HCT116 (cell line): ENCODE measurements at regions not wholly inside any gene's neighbourhood (a gene's known extent, or its start where the extent isn't known, plus 50 kb on each side); places are given as distances from the start of the nearest gene placed in this dataset.

Experiments
- ATAC-seq: fragments of 200-7000 bp; cut with Tn5 transposase; 2 replicates; pipeline ENCODE4 v1.9.1; 2020; ENCODE audit warnings: mild to moderate bottlenecking, moderate library complexity
- BruUV-seq: library from RNA; stranded (reverse); fragments of 400-500 nt; replicated peaks from 2 replicates; lab custom pipeline; 2021; lab: Mats Ljungman, UMichigan
- CTCF ChIA-PET: fragments of 300-600 bp; sonication (Branson Sonifier 250); formaldehyde crosslinking; loops from one replicate; lab custom pipeline; 2021; ENCODE audit warnings: antibody characterized with exemption; lab: Charles Lee
- POLR2A ChIA-PET: fragments of 300-600, 350-600 bp; sonication (Branson Sonifier 250); formaldehyde crosslinking; loops from one replicate; lab custom pipeline; 2021; ENCODE audit warnings: antibody characterized with exemption; lab: Charles Lee
- RAD21 ChIA-PET, 2 experiments: fragments of 300-600 bp; sonication (Branson Sonifier 250); formaldehyde crosslinking; loops; one replicate each; lab custom pipeline; 2023; ENCODE audit warnings: low total read pairs in 2 of 2; ENCODE audit not compliant: uncharacterized antibody in 2 of 2, unreplicated experiment in 2 of 2, low non-redundant PET in 1 of 2; lab: Charles Lee
- DNase-seq: peaks from one replicate; pipeline ENCODE4 v3.0.0-alpha.2; 2010; ENCODE audit warnings: low read depth, low spot score
- H2AFZ ChIP-seq: fragments of 200-600 bp; shearing (Covaris generic), sonication (generic); 2 replicates; pipeline ENCODE4 v1.6.1; 2017; ENCODE audit warnings: low read depth, mixed run types, mixed read lengths, antibody characterized with exemption, low read length; ENCODE audit not compliant: poor library complexity, severe bottlenecking
- H3K27ac ChIP-seq: 2 replicates; pipeline ENCODE4 v1.5.1; 2012; ENCODE audit warnings: low read depth, low read length
- H3K27me3 ChIP-seq: fragments of 200-600 bp; sonication (generic); 2 replicates; pipeline ENCODE4 v1.6.1; 2016; ENCODE audit warnings: mixed run types, low read length, mixed read lengths; ENCODE audit not compliant: insufficient read depth
- H3K36me3 ChIP-seq, 2 experiments: fragments of 200-500 bp in 1 of 2; fragments of 200-600 bp in 1 of 2; sonication (Bioruptor generic) in 1 of 2; sonication (generic) in 1 of 2; 2 replicates each; pipeline versions ENCODE4 v1.5.1 to v1.6.1; 2014 to 2016; ENCODE audit warnings: low read length in 2 of 2, inconsistent platforms in 1 of 2, mixed read lengths in 1 of 2, mixed run types in 1 of 2; ENCODE audit not compliant: insufficient read depth in 2 of 2, control insufficient read depth in 1 of 2
- H3K4me1 ChIP-seq, 2 experiments: fragments of 200-600 bp in 1 of 2; sonication (generic) in 1 of 2; 2 replicates each; pipeline versions ENCODE4 v1.5.1 to v1.6.1; 2012 to 2017; ENCODE audit warnings: low read length in 2 of 2, inconsistent platforms in 1 of 2, mild to moderate bottlenecking in 1 of 2, mixed read lengths in 1 of 2, mixed run types in 1 of 2, moderate library complexity in 1 of 2; ENCODE audit not compliant: insufficient read depth in 2 of 2, control insufficient read depth in 1 of 2
- H3K4me2 ChIP-seq: fragments of 200-600 bp; sonication (generic); 2 replicates; pipeline ENCODE4 v1.6.1; 2017; ENCODE audit warnings: mixed run types, low read length, mixed read lengths
- H3K4me3 ChIP-seq, 2 experiments: fragments of 200-600 bp in 1 of 2; sonication (generic) in 1 of 2; replicated peaks in 1 of 2; 2 replicates each; pipeline ENCODE4 v1.5.1; 2011 to 2016; ENCODE audit warnings: low read length in 2 of 2, control low read depth in 1 of 2, low read depth in 1 of 2, mild to moderate bottlenecking in 1 of 2, mixed read lengths in 1 of 2, mixed run types in 1 of 2
- H3K79me2 ChIP-seq: fragments of 200-600 bp; sonication (generic); 2 replicates; pipeline ENCODE4 v1.6.1; 2017; ENCODE audit warnings: mild to moderate bottlenecking, mixed run types, low read length, moderate library complexity, mixed read lengths; ENCODE audit not compliant: insufficient read depth
- H3K9ac ChIP-seq: fragments of 200-600 bp; sonication (generic); 2 replicates; pipeline ENCODE4 v1.6.1; 2016; ENCODE audit warnings: low read length, mixed read lengths
- H3K9me2 ChIP-seq: fragments of 200-600 bp; sonication (generic), shearing (Covaris generic); 2 replicates; pipeline ENCODE4 v1.6.1; 2017; ENCODE audit warnings: mixed run types, mild to moderate bottlenecking, moderate library complexity; ENCODE audit not compliant: insufficient read depth
- H3K9me3 ChIP-seq, 2 experiments: fragments of 200-500 bp in 1 of 2; fragments of 200-600 bp in 1 of 2; sonication (Bioruptor generic) in 1 of 2; sonication (generic) in 1 of 2; 2 replicates each; pipeline ENCODE4 v1.6.1; 2014 to 2017; ENCODE audit warnings: low read length in 2 of 2, mixed read lengths in 2 of 2, inconsistent platforms in 1 of 2, low read depth in 1 of 2, mild to moderate bottlenecking in 1 of 2, mixed run types in 1 of 2, moderate library complexity in 1 of 2; ENCODE audit not compliant: control insufficient read depth in 1 of 2, insufficient read depth in 1 of 2
- H4K20me1 ChIP-seq: fragments of 200-600 bp; sonication (generic), shearing (Covaris generic); 2 replicates; pipeline ENCODE4 v1.6.1; 2017; ENCODE audit warnings: mixed run types, mild to moderate bottlenecking, moderate library complexity; ENCODE audit not compliant: insufficient read depth
- CTCF ChIP-seq, 3 experiments: fragments of 200-600 bp in 1 of 3; sonication (generic) in 1 of 3; IDR thresholded peaks in 2 of 3; conservative IDR thresholded peaks in 1 of 3; 2 replicates each; pipeline ENCODE4 v1.5.1; 2012 to 2017; ENCODE audit warnings: low read depth in 2 of 3, low read length in 2 of 3, antibody characterized with exemption in 1 of 3, borderline replicate concordance in 1 of 3, control low read depth in 1 of 3, mild to moderate bottlenecking in 1 of 3, mixed read lengths in 1 of 3, mixed run types in 1 of 3, moderate library complexity in 1 of 3; ENCODE audit not compliant: insufficient read depth in 1 of 3
- FOSL1 ChIP-seq: IDR thresholded peaks from 2 replicates; pipeline ENCODE4 v1.6.1; 2012; ENCODE audit warnings: low read depth
- JUND ChIP-seq: IDR thresholded peaks from 2 replicates; pipeline ENCODE4 v1.6.1; 2012
- POLR2A ChIP-seq: IDR thresholded peaks from 2 replicates; pipeline ENCODE4 v1.7.0; 2011; ENCODE audit warnings: borderline replicate concordance; ENCODE audit not compliant: insufficient read depth, insufficient read length; ENCODE audit errors: extremely low read depth
- SP1 ChIP-seq: IDR thresholded peaks from 2 replicates; pipeline ENCODE4 v1.6.1; 2012; ENCODE audit warnings: low read depth
- SRF ChIP-seq: IDR thresholded peaks from 2 replicates; pipeline ENCODE4 v1.6.1; 2012; ENCODE audit warnings: low read depth
- ZBTB33 ChIP-seq: IDR thresholded peaks from 2 replicates; pipeline ENCODE4 v1.6.1; 2011; ENCODE audit warnings: mild to moderate bottlenecking, low read length, moderate library complexity; ENCODE audit not compliant: insufficient replicate concordance; ENCODE audit errors: extremely low read depth
- ZFX ChIP-seq: fragments of 450-650 bp; IDR thresholded peaks from 2 replicates; pipeline ENCODE4 v1.6.1; 2017
- ZNF274 ChIP-seq: fragments of 200-500 bp; sonication (Bioruptor generic); IDR thresholded peaks from 2 replicates; pipeline ENCODE4 v1.6.1; 2014; ENCODE audit warnings: mild to moderate bottlenecking, low read depth, low read length, inconsistent platforms
- intact Hi-C: fragments of 100-400 bp; cut with micrococcal nuclease; formaldehyde crosslinking; loops from 2 replicates; pipeline ENCODE4 v1.10.0; 2022

DNA sequence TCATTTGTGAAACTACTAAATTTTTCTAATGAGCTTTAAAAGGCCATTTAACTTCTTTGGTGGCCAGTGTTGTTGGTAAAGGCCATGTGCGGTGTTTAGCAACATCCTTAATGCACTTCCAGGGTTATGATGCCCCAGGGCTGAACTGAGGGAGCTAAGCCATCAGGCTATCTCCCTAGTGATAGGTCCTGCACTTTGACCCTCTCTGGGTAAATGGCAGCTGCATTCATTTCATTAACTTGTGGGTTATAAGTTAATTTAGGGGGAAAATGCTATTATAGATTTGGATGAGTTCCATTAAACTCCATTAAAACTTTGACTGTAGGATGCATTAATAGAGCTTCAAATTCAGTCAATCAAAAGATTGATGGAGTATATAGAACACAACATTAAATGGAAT, 366.7 kb upstream of the ZNF717 start:
- POLR2A ChIA-PET = no interaction called here

GRCh38 chr3:76161856-76162255, 376.5 kb upstream of the ZNF717 start:
- POLR2A ChIA-PET = no interaction called here
- TF ChIP-seq CTCF (IDR thresholded peaks at IDR 0.05 in 2 of 3, conservative IDR thresholded peaks at IDR 0.05 in 1 of 3; ENCODE audit: borderline replicate concordance in 1 of 3, insufficient read depth in 1 of 3, low read depth in 2 of 3, low read length in 2 of 3) (no peak), FOSL1 (no peak), ZNF274 (no peak), ZBTB33 (no peak), JUND (no peak), ZFX (no peak), SRF (no peak), POLR2A (no peak)

More for the DNA sequence above, 366.7 kb upstream of the ZNF717 start:
- Histone ChIP-seq H3K9me2 (no peaks in the 10 kb centered on the region), H3K9me3 (peaks cover 10 to 13% of the 10 kb centered on the region in 2 experiments; a peak in 2 of 4 replicates), H3K4me2 (no peak overlapping the region), H3K79me2 (no peaks in the 10 kb centered on the region), H3K9ac (no peak overlapping the region), H3K27ac (no peak overlapping the region), H3K4me1 (no peaks in the 10 kb centered on the region), H3K4me3 (no peak overlapping the region), H2AFZ (no peak overlapping the region), H3K36me3 (no peaks in the 10 kb centered on the region), H4K20me1 (no peaks in the 10 kb centered on the region), H3K27me3 (no peaks in the 10 kb centered on the region)
- no TSS peak for BruUV-seq
- DNase-seq (no peak), ATAC-seq (no peak)
- RAD21 ChIA-PET = no interaction called here
- CTCF ChIA-PET = no interaction called here
- no peak for TF ChIP-seq ZBTB33
- no peak for TF ChIP-seq SP1
- TF ChIP-seq ZNF274 = no peak
- intact Hi-C loops = no loop called here

More at GRCh38 chr3:76161856-76162255, 376.5 kb upstream of the ZNF717 start:
- Histone ChIP-seq H4K20me1 (no peaks in the 10 kb centered on the region), H3K9ac (no peak overlapping the region), H3K9me3 (peaks cover 14 to 17% of the 10 kb centered on the region in 2 experiments; a peak in 2 of 4 replicates), H3K36me3 (no peaks in the 10 kb centered on the region), H3K9me2 (no peaks in the 10 kb centered on the region), H3K4me3 (no peak overlapping the region), H3K4me1 (no peaks in the 10 kb centered on the region), H3K4me2 (no peak overlapping the region), H2AFZ (no peak overlapping the region), H3K27me3 (no peaks in the 10 kb centered on the region), H3K27ac (no peak overlapping the region), H3K79me2 (no peaks in the 10 kb centered on the region)
- ChIA-PET RAD21 (no interaction called here), CTCF (no interaction called here)
- DNase-seq (no peak), ATAC-seq (no peak)
- BruUV-seq = no TSS peak
- intact Hi-C loops = no loop called here
